Endothelial cell of umbilical vein (primary cell): ENCODE measurements at regions not wholly inside any gene's neighbourhood (a gene's known extent, or its start where the extent isn't known, plus 50 kb on each side); places are given as distances from the start of the nearest gene placed in this dataset.

Source experiments
- EZH2 ChIP-seq: IDR thresholded peaks from 2 replicates; pipeline ENCODE4 v1.6.1; 2012; ENCODE audit warnings: borderline replicate concordance, low read depth, mild to moderate bottlenecking, moderate library complexity, low read length, inconsistent platforms; ENCODE audit not compliant: severe bottlenecking
- POLR2A ChIP-seq: IDR thresholded peaks from 2 replicates; pipeline ENCODE4 v1.6.1; 2012; ENCODE audit warnings: low read depth, mild to moderate bottlenecking, control low read depth, low read length
- TF ChIP-seq, protein P1 (sequence below), 2 donors: IDR thresholded peaks; 1 replicate in 1 of 2; 2 replicates in 1 of 2; pipeline ENCODE4 v1.5.1; 2011; ENCODE audit warnings: low read length in 2 of 2, mild to moderate bottlenecking in 2 of 2, moderate library complexity in 2 of 2, control low read depth in 1 of 2, inconsistent platforms in 1 of 2, low read depth in 1 of 2; ENCODE audit not compliant: insufficient read depth in 1 of 2; ENCODE audit errors: extremely low read depth in 1 of 2

- TF ChIP-seq, protein P1, sequence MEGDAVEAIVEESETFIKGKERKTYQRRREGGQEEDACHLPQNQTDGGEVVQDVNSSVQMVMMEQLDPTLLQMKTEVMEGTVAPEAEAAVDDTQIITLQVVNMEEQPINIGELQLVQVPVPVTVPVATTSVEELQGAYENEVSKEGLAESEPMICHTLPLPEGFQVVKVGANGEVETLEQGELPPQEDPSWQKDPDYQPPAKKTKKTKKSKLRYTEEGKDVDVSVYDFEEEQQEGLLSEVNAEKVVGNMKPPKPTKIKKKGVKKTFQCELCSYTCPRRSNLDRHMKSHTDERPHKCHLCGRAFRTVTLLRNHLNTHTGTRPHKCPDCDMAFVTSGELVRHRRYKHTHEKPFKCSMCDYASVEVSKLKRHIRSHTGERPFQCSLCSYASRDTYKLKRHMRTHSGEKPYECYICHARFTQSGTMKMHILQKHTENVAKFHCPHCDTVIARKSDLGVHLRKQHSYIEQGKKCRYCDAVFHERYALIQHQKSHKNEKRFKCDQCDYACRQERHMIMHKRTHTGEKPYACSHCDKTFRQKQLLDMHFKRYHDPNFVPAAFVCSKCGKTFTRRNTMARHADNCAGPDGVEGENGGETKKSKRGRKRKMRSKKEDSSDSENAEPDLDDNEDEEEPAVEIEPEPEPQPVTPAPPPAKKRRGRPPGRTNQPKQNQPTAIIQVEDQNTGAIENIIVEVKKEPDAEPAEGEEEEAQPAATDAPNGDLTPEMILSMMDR (IDR thresholded peaks at IDR 0.05; ENCODE audit: extremely low read depth in 1 of 2, insufficient read depth in 1 of 2, low read depth in 1 of 2, low read length in 2 of 2), result no peak
- TF ChIP-seq EZH2 (no peak), POLR2A (no peak)
Measured at GRCh38 chr10:25858076-25858475, 76.0 kb upstream of the MYO3A start.
